Kidney (tissue), 13 donors: ENCODE measurements at regions not wholly inside any gene's neighbourhood (a gene's known extent, or its start where the extent isn't known, plus 50 kb on each side); places are given as distances from the start of the nearest gene placed in this dataset.
A peak's percentile ranks its signal among the peaks of the same experiment; 100 is the strongest.

Experiments
- DNase-seq, 5 donors: peaks; one replicate each; pipeline ENCODE4 v3.0.0-alpha.2; 2013 to 2020
- FAIRE-seq: peaks from 2 replicates; lab custom pipeline; 2012; peaks lifted over from hg19 to GRCh38; lab: Jason Lieb, UNC
- H3K27ac ChIP-seq, 2 donors: one replicate each; pipeline ENCODE4 v1.7.0; 2013; ENCODE audit warnings: low read depth in 2 of 2, low read length in 2 of 2, inconsistent platforms in 1 of 2
- H3K27me3 ChIP-seq: one replicate; pipeline ENCODE4 v1.7.1; 2013; ENCODE audit warnings: low read length, inconsistent platforms; ENCODE audit not compliant: control insufficient read depth, insufficient read depth
- H3K36me3 ChIP-seq, 3 donors: one replicate each; pipeline versions ENCODE4 v1.7.0 to v1.7.1; 2013; ENCODE audit warnings: low read length in 3 of 3, control low read depth in 1 of 3, inconsistent platforms in 1 of 3; ENCODE audit not compliant: insufficient read depth in 3 of 3, control insufficient read depth in 2 of 3
- H3K4me1 ChIP-seq, 3 donors: one replicate each; pipeline versions ENCODE4 v1.7.0 to v1.7.1; 2013; ENCODE audit warnings: low read length in 3 of 3, inconsistent platforms in 1 of 3, low read depth in 1 of 3; ENCODE audit not compliant: control insufficient read depth in 2 of 3, insufficient read depth in 2 of 3
- H3K4me3 ChIP-seq, 3 donors: one replicate each; pipeline versions ENCODE4 v1.7.0 to v1.8.1; 2013; ENCODE audit warnings: low read length in 3 of 3, control low read depth in 1 of 3, inconsistent platforms in 1 of 3
- H3K9ac ChIP-seq, 3 donors: one replicate each; pipeline versions ENCODE4 v1.7.0 to v1.7.1; 2013; ENCODE audit warnings: low read length in 3 of 3, control low read depth in 1 of 3, inconsistent platforms in 1 of 3
- H3K9me3 ChIP-seq, 3 donors: one replicate each; pipeline versions ENCODE4 v1.7.0 to v1.7.1; 2013; ENCODE audit warnings: low read length in 3 of 3, control low read depth in 1 of 3, inconsistent platforms in 1 of 3; ENCODE audit not compliant: control insufficient read depth in 2 of 3, insufficient read depth in 1 of 3
- intact Hi-C: fragments of 100-400 bp; cut with DNase I; formaldehyde crosslinking; loops from one replicate; pipeline ENCODE4 v1.11.1; 2022
- TF ChIP-seq, protein P1 (sequence below): IDR thresholded peaks from 3 replicates; pipeline ENCODE4 v1.5.1; 2012; ENCODE audit warnings: mild to moderate bottlenecking, moderate library complexity, borderline replicate concordance; ENCODE audit not compliant: insufficient read depth; ENCODE audit errors: extremely low read depth
- donor health status: control.
- donor health status: control.
- donor health status: control.
- donor health status: control.
- donor health status: control.
- donor health status: DM: yes; HTN: yes; CAD: no.
- donor health status: Normal renal cell carcinoma (clear cell type).

DNA sequence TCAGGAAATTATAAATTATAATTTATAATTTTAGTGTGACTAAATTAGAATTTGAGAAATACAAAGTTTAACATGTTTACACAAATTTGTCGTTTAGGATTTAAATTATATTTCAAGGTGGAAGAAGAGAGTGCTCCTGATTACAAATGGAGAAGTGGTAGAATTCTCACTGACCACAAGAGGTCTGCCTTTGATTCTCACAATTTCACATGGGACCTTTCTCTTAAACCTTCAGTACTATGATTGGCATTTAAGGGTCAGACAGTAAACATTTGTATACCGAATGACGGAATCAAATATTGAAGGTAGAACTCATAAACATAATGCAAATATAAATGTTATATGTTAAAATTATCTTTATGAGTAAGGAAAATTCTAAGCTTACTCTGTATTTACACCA is 171.7 kb downstream of the SLIT2 start:
- H3K4me3 ChIP-seq, result no peak overlapping the region
- intact Hi-C loops, result loop anchor here (10.0 kb wide), 1 partner anchor 261 kb away; no protein-coding TSS in a partner anchor
- H3K4me1 ChIP-seq, result no peaks in the 10 kb centered on the region
- H3K27ac ChIP-seq, result no peak overlapping the region
- H3K9me3 ChIP-seq, result no peaks in the 10 kb centered on the region
- H3K9ac ChIP-seq, result no peak overlapping the region
- no peaks in the 10 kb centered on the region for H3K36me3 ChIP-seq
- no peaks in the 10 kb centered on the region for H3K27me3 ChIP-seq
- DNase-seq (no peak), FAIRE-seq (peak; percentile 86)
- TF ChIP-seq, protein P1, sequence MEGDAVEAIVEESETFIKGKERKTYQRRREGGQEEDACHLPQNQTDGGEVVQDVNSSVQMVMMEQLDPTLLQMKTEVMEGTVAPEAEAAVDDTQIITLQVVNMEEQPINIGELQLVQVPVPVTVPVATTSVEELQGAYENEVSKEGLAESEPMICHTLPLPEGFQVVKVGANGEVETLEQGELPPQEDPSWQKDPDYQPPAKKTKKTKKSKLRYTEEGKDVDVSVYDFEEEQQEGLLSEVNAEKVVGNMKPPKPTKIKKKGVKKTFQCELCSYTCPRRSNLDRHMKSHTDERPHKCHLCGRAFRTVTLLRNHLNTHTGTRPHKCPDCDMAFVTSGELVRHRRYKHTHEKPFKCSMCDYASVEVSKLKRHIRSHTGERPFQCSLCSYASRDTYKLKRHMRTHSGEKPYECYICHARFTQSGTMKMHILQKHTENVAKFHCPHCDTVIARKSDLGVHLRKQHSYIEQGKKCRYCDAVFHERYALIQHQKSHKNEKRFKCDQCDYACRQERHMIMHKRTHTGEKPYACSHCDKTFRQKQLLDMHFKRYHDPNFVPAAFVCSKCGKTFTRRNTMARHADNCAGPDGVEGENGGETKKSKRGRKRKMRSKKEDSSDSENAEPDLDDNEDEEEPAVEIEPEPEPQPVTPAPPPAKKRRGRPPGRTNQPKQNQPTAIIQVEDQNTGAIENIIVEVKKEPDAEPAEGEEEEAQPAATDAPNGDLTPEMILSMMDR, result no peak

DNA sequence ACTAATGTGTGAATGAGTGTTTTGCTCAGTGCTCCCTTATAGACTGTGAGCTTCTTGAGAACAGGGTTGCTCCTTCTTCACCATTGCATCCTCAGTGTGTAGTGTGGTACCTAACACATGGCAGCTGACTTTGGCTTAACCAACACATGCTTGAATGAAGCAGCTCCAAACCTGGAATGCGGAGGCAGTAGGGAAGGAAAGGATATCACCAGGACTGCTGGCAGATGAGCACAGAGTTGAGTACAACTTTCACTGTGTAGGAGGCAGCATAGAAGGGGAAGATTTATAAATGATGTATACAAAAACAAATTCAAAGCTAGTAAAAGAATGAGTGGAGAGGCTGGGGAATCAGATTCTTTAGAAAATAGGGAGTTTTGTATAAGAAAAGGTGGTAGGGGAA is 174.3 kb downstream of the SLIT2 start:
- Histone ChIP-seq H3K9me3 (no peaks in the 10 kb centered on the region), H3K9ac (no peak overlapping the region), H3K4me3 (no peak overlapping the region), H3K27ac (no peak overlapping the region), H3K4me1 (no peaks in the 10 kb centered on the region), H3K36me3 (no peaks in the 10 kb centered on the region), H3K27me3 (no peaks in the 10 kb centered on the region)
- intact Hi-C loops, result loop anchor here (10.0 kb wide), 1 partner anchor 259 kb away; no protein-coding TSS in a partner anchor
- FAIRE-seq (no peak), DNase-seq (no peak)
- TF ChIP-seq, protein P1, result no peak

DNA sequence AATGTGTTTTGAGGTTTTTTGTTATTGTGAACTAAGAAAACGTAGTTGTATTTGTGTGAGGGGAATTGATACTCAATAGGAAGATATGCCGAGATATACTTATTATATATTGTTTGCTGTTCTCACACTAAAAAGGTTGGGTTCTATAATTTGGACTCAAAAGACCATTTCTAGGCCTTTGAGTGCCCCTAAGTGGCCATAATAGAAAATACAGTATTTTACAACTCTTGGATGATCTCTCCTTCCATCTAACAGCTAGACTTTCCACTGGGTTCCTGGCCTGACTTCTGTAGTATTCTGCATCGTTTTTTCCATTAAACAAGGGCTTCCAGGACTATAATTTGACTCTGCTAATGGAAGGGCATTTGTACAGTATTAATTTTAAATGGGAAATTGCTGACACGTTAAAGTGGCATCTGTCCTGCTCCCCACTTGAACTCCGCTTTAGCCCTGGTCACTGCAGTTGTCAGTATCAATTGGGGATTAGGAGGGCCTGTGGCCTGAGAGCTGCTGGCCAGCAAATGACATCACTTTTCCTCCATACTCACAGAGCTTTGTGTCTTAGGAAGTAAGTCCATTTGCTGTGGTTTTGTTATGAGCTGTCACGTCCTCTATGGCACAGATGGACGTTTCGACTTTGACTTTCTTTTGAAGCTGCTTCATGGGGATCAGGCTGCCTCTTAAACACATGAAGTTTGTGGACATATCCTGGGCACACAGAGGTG is 176.9 kb downstream of the SLIT2 start:
- Histone ChIP-seq H3K36me3 (no peaks in the 10 kb centered on the region), H3K27me3 (no peaks in the 10 kb centered on the region), H3K9ac (no peak overlapping the region), H3K27ac (no peak overlapping the region), H3K4me3 (no peak overlapping the region), H3K4me1 (no peaks in the 10 kb centered on the region), H3K9me3 (no peaks in the 10 kb centered on the region)
- peak in 1 of 5 donors; percentile 31 for DNase-seq
- no peak for FAIRE-seq
- TF ChIP-seq, protein P1, result no peak
- intact Hi-C loops, result loop anchor here (10.0 kb wide), 1 partner anchor 256 kb away; no protein-coding TSS in a partner anchor
